Caco-2 (cell line): ENCODE measurements at regions not wholly inside any gene's neighbourhood (a gene's known extent, or its start where the extent isn't known, plus 50 kb on each side); places are given as distances from the start of the nearest gene placed in this dataset.

Source experiments
- BruUV-seq: library from RNA; stranded (reverse); fragments of 400-500 nt; replicated peaks from 2 replicates; lab custom pipeline; 2021; lab: Mats Ljungman, UMichigan
- CTCF ChIA-PET: fragments of 300-600 bp; sonication (Branson Sonifier 250); formaldehyde crosslinking; loops from one replicate; lab custom pipeline; 2022; ENCODE audit warnings: antibody characterized with exemption; lab: Charles Lee
- POLR2A ChIA-PET: fragments of 300-600 bp; sonication (Branson Sonifier 250); formaldehyde crosslinking; loops from one replicate; lab custom pipeline; 2022; ENCODE audit warnings: antibody characterized with exemption; lab: Charles Lee
- DNase-seq, 2 experiments: peaks; one replicate each; pipeline versions ENCODE4 v3.0.0 to v3.0.0-alpha.2; 2020 to 2022
- H3K27me3 ChIP-seq: replicated peaks from 2 replicates; pipeline ENCODE4 v1.6.0; 2011; ENCODE audit warnings: low read length; ENCODE audit not compliant: control insufficient read depth, insufficient read depth
- H3K36me3 ChIP-seq: 2 replicates; pipeline ENCODE4 v1.5.1; 2011; ENCODE audit warnings: low read length; ENCODE audit not compliant: control insufficient read depth, insufficient read depth
- H3K4me1 ChIP-seq: fragments of 250-450 bp; sonication (Bioruptor Pico); 2 replicates; pipeline ENCODE4 v1.5.1; 2020; ENCODE audit warnings: mild to moderate bottlenecking
- H3K4me3 ChIP-seq: 2 replicates; pipeline ENCODE4 v1.5.1; 2011; ENCODE audit warnings: low read depth, mild to moderate bottlenecking, control low read depth, low read length
- H3K9me3 ChIP-seq: fragments of 250-450 bp; sonication (Bioruptor Pico); 2 replicates; pipeline ENCODE4 v1.5.1; 2020; ENCODE audit warnings: mild to moderate bottlenecking, moderate library complexity
- H3K27ac Mint-ChIP-seq: one replicate; pipeline ENCODE4 v1.8.0; 2022; ENCODE audit warnings: mixed read lengths; ENCODE audit not compliant: unreplicated experiment
- H3K27me3 Mint-ChIP-seq: one replicate; pipeline ENCODE4 v1.8.0; 2022; ENCODE audit warnings: mixed read lengths; ENCODE audit not compliant: insufficient read depth, unreplicated experiment
- H3K36me3 Mint-ChIP-seq: one replicate; pipeline ENCODE4 v1.8.0; 2022; ENCODE audit warnings: mild to moderate bottlenecking, mixed read lengths; ENCODE audit not compliant: insufficient read depth, unreplicated experiment
- H3K4me1 Mint-ChIP-seq: one replicate; pipeline ENCODE4 v1.8.0; 2022; ENCODE audit warnings: low read depth, mixed read lengths; ENCODE audit not compliant: unreplicated experiment
- H3K4me3 Mint-ChIP-seq: one replicate; pipeline ENCODE4 v1.8.0; 2022; ENCODE audit warnings: mild to moderate bottlenecking, moderate library complexity, mixed read lengths; ENCODE audit not compliant: unreplicated experiment
- H3K9me3 Mint-ChIP-seq: one replicate; pipeline ENCODE4 v1.8.0; 2022; ENCODE audit warnings: mixed read lengths; ENCODE audit not compliant: unreplicated experiment
- intact Hi-C: fragments of 100-400 bp; cut with micrococcal nuclease; formaldehyde crosslinking; loops from one replicate; pipeline ENCODE4 v1.10.0; 2022; ENCODE audit not compliant: unreplicated experiment
- TF ChIP-seq, protein P1 (sequence below), 2 experiments: fragments of 200-600 bp in 1 of 2; IDR thresholded peaks; 1 replicate in 1 of 2; 2 replicates in 1 of 2; pipeline versions ENCODE4 v1.5.1 to v1.8.0; 2011 to 2022; ENCODE audit warnings: antibody characterized with exemption in 1 of 2, control low read depth in 1 of 2, inconsistent platforms in 1 of 2, low read depth in 1 of 2, low read length in 1 of 2, mild to moderate bottlenecking in 1 of 2, moderate library complexity in 1 of 2; ENCODE audit not compliant: insufficient read depth in 1 of 2, severe bottlenecking in 1 of 2, unreplicated experiment in 1 of 2

DNA sequence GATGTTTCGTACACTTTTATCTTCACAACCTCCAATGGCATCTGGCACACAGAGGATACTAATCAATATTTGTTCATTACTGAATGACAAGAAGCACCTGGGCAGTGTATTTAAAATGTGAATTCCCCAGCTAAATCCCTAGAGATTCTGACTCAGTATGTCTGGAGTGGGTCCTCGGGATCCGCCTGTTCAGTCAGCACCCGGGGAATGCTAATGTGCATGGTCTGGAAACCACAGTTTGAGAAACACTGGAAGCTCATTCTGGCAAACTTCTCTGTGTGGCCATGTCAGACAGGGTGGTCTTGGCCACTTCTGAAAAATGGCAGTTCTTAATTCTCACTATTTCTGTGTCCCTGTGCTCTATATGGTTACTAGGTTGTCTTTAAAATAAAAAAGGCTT, 138.8 kb upstream of the VCX start:
- TF ChIP-seq, protein P1, sequence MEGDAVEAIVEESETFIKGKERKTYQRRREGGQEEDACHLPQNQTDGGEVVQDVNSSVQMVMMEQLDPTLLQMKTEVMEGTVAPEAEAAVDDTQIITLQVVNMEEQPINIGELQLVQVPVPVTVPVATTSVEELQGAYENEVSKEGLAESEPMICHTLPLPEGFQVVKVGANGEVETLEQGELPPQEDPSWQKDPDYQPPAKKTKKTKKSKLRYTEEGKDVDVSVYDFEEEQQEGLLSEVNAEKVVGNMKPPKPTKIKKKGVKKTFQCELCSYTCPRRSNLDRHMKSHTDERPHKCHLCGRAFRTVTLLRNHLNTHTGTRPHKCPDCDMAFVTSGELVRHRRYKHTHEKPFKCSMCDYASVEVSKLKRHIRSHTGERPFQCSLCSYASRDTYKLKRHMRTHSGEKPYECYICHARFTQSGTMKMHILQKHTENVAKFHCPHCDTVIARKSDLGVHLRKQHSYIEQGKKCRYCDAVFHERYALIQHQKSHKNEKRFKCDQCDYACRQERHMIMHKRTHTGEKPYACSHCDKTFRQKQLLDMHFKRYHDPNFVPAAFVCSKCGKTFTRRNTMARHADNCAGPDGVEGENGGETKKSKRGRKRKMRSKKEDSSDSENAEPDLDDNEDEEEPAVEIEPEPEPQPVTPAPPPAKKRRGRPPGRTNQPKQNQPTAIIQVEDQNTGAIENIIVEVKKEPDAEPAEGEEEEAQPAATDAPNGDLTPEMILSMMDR (IDR thresholded peaks at IDR 0.05; ENCODE audit: insufficient read depth in 1 of 2, low read depth in 1 of 2, low read length in 1 of 2, severe bottlenecking in 1 of 2, unreplicated experiment in 1 of 2): no peak
- no peak overlapping the region for H3K4me3 ChIP-seq
- POLR2A ChIA-PET: no interaction called here
- Mint-ChIP-seq H3K27me3 (no peaks in the 10 kb centered on the region), H3K9me3 (no peaks in the 10 kb centered on the region), H3K4me3 (no peak overlapping the region), H3K4me1 (no peaks in the 10 kb centered on the region), H3K36me3 (no peaks in the 10 kb centered on the region), H3K27ac (no peak overlapping the region)
- no TSS peak for BruUV-seq
- H3K4me1 ChIP-seq: no peaks in the 10 kb centered on the region
- no peak for DNase-seq
- no peaks in the 10 kb centered on the region for H3K36me3 ChIP-seq
- H3K9me3 ChIP-seq: no peaks in the 10 kb centered on the region
- intact Hi-C loops: no loop called here
- H3K27me3 ChIP-seq: no peaks in the 10 kb centered on the region
- CTCF ChIA-PET: no interaction called here

DNA sequence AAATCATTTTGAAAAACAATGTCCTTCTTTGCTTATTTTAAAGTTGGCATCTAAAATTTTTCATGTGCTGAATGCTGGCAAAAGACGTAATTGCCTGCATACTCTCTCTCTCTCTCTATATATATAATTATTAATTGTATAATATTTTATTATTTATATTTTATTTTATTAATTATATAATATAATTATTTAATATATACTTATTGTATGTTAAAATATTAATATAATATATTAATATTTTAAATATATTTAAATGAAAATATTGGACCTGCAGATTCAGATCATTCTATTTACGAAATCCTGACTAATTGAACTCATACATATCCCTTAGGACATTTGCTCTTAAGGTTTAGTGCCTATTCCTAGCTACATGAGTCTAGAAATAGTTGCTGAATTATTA, 144.7 kb upstream of the VCX start:
- Mint-ChIP-seq H3K36me3 (no peaks in the 10 kb centered on the region), H3K9me3 (no peaks in the 10 kb centered on the region), H3K4me3 (no peak overlapping the region), H3K27me3 (peaks cover 8% of the 10 kb centered on the region), H3K4me1 (no peaks in the 10 kb centered on the region), H3K27ac (no peak overlapping the region)
- no TSS peak for BruUV-seq
- ChIA-PET CTCF (no interaction called here), POLR2A (no interaction called here)
- Histone ChIP-seq H3K36me3 (no peaks in the 10 kb centered on the region), H3K9me3 (no peaks in the 10 kb centered on the region), H3K27me3 (no peaks in the 10 kb centered on the region), H3K4me3 (no peak overlapping the region), H3K4me1 (no peaks in the 10 kb centered on the region)
- no peak for DNase-seq
- intact Hi-C loops: no loop called here
- TF ChIP-seq, protein P1 (IDR thresholded peaks at IDR 0.05; ENCODE audit: insufficient read depth in 1 of 2, low read depth in 1 of 2, low read length in 1 of 2, severe bottlenecking in 1 of 2, unreplicated experiment in 1 of 2): no peak

DNA sequence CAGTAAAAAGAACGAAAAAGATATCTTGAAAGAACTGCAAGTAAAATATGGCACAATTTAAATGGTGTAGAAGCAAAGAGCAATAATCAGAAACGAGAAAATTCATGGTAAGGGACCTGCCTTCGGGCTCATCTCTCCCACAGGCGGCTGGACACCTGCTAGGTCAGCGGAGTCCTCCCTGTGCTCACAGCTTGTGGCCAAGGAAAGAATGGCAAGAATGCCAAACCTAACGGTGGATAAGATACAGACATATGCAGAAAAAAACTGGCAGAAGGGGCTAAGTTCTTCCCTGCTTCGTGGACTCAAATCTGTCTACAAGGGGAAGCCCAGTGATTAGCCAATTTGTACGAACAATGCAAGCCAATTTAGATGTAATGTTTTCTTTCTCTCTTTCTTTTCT, 152.1 kb upstream of the VCX start:
- ChIA-PET POLR2A (interaction anchor here (0.6 kb wide), 1 partner anchor 62 kb away, joined by 5 read pairs; no protein-coding TSS in a partner anchor), CTCF (no interaction called here)
- Histone ChIP-seq H3K4me1 (no peaks in the 10 kb centered on the region), H3K36me3 (no peaks in the 10 kb centered on the region), H3K4me3 (no peak overlapping the region), H3K27me3 (no peaks in the 10 kb centered on the region), H3K9me3 (no peaks in the 10 kb centered on the region)
- no peak for DNase-seq
- Mint-ChIP-seq H3K36me3 (no peaks in the 10 kb centered on the region), H3K27ac (no peak overlapping the region), H3K4me1 (peaks cover 6% of the 10 kb centered on the region), H3K9me3 (no peaks in the 10 kb centered on the region), H3K27me3 (peaks cover 6% of the 10 kb centered on the region), H3K4me3 (no peak overlapping the region)
- BruUV-seq: no TSS peak
- intact Hi-C loops: no loop called here
- TF ChIP-seq, protein P1 (IDR thresholded peaks at IDR 0.05; ENCODE audit: insufficient read depth in 1 of 2, low read depth in 1 of 2, low read length in 1 of 2, severe bottlenecking in 1 of 2, unreplicated experiment in 1 of 2): no peak
